ENCODE measurements at regions not wholly inside any gene's neighbourhood (a gene's known extent, or its start where the extent isn't known, plus 50 kb on each side); places are given as distances from the start of the nearest gene placed in this dataset.
A peak's percentile ranks its signal among the peaks of the same experiment; 100 is the strongest.

GRCh38 chr6:27078734-27079357, 168.7 kb upstream of the PRSS16 start (continued):
- no peak for TF ChIP-seq DRAP1 (CRISPR knock-in tag; IDR thresholded peaks at IDR 0.05)
- TF ChIP-seq, protein P1, sequence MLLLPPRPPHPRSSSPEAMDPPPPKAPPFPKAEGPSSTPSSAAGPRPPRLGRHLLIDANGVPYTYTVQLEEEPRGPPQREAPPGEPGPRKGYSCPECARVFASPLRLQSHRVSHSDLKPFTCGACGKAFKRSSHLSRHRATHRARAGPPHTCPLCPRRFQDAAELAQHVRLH (CRISPR knock-in tag; IDR thresholded peaks at IDR 0.05; ENCODE audit: borderline replicate concordance, low read depth) = peak; percentile 65; the same call in 1 of the 2 replicates
- no peak for TF ChIP-seq PRPF4 (IDR thresholded peaks at IDR 0.05; ENCODE audit: low read depth, low read length, poor library complexity, severe bottlenecking)
- 0 out of 2 replicates have a peak, but pooled peaks have one; percentile 31 for TF ChIP-seq SPEN (CRISPR knock-in tag; IDR thresholded peaks at IDR 0.05; ENCODE audit: low read depth)
- TF ChIP-seq MAFF (IDR thresholded peaks at IDR 0.05; ENCODE audit: low read depth, low read length) = peak; percentile 56
- TF ChIP-seq KDM1A (CRISPR knock-in tag; IDR thresholded peaks at IDR 0.05) = no peak
- peak; percentile 35; the same call in 1 of the 2 replicates for TF ChIP-seq ZMYM4 (CRISPR knock-in tag; IDR thresholded peaks at IDR 0.05)
- no peak for TF ChIP-seq IKZF1 (IDR thresholded peaks at IDR 0.05)
- TF ChIP-seq RFXAP (CRISPR knock-in tag; IDR thresholded peaks at IDR 0.05; ENCODE audit: borderline replicate concordance) = 0 out of 2 replicates have a peak, but pooled peaks have one; percentile 32
- TF ChIP-seq ZNF816 (CRISPR knock-in tag; IDR thresholded peaks at IDR 0.05; ENCODE audit: borderline replicate concordance) = no peak
- TF ChIP-seq GATA4 (IDR thresholded peaks at IDR 0.05; ENCODE audit: borderline replicate concordance, low read depth) = no peak
- no peak for TF ChIP-seq SMARCC2 (IDR thresholded peaks at IDR 0.05)
- TF ChIP-seq NKX3-1 (CRISPR knock-in tag; IDR thresholded peaks at IDR 0.05) = no peak
- no peak for TF ChIP-seq CENPX (CRISPR knock-in tag; IDR thresholded peaks at IDR 0.05)
- TF ChIP-seq SRSF4 (IDR thresholded peaks at IDR 0.05; ENCODE audit: low read depth, low read length, poor library complexity, severe bottlenecking) = no peak
- TF ChIP-seq JARID2 (CRISPR knock-in tag; IDR thresholded peaks at IDR 0.05; ENCODE audit: insufficient replicate concordance) = no peak
- no peak for TF ChIP-seq ZNF563 (CRISPR knock-in tag; IDR thresholded peaks at IDR 0.05)
- TF ChIP-seq MAFK (conservative IDR thresholded peaks at IDR 0.05 in 1 of 2, IDR thresholded peaks at IDR 0.05 in 1 of 2; ENCODE audit: low read length in 2 of 2) = peak in 1 of 2 experiments; percentile 22; a peak in 1 of 4 replicates
- TF ChIP-seq POGZ (CRISPR knock-in tag; IDR thresholded peaks at IDR 0.05) = no peak
- no peak for TF ChIP-seq ZNF746 (CRISPR knock-in tag; IDR thresholded peaks at IDR 0.05)
- TF ChIP-seq CEBPG (CRISPR knock-in tag; IDR thresholded peaks at IDR 0.05) = no peak
- TF ChIP-seq MED1 (CRISPR knock-in tag; IDR thresholded peaks at IDR 0.05) = peak; percentile 46; the same call in 1 of the 2 replicates
- TF ChIP-seq THAP9 (CRISPR knock-in tag; IDR thresholded peaks at IDR 0.05; ENCODE audit: borderline replicate concordance) = no peak
- no peak for TF ChIP-seq ZBTB20 (CRISPR knock-in tag; IDR thresholded peaks at IDR 0.05; ENCODE audit: borderline replicate concordance, low read depth)
- TF ChIP-seq KAT8 (CRISPR knock-in tag; IDR thresholded peaks at IDR 0.05) = peak; percentile 43; the same call in 1 of the 2 replicates
- TF ChIP-seq ZNF749 (CRISPR knock-in tag; IDR thresholded peaks at IDR 0.05; ENCODE audit: borderline replicate concordance) = 0 out of 2 replicates have a peak, but pooled peaks have one; percentile 45
- TF ChIP-seq ZNF747 (CRISPR knock-in tag; IDR thresholded peaks at IDR 0.05; ENCODE audit: borderline replicate concordance) = peak; percentile 53; the same call in 1 of the 2 replicates

All from HepG2 (cell line).